NB4 (cell line): ENCODE measurements at regions not wholly inside any gene's neighbourhood (a gene's known extent, or its start where the extent isn't known, plus 50 kb on each side); places are given as distances from the start of the nearest gene placed in this dataset.

Source experiments
- MYC ChIP-seq: IDR thresholded peaks from 2 replicates; pipeline ENCODE4 v1.6.1; 2011; ENCODE audit warnings: low read depth, low read length
- POLR2A ChIP-seq: IDR thresholded peaks from 2 replicates; pipeline ENCODE4 v1.6.1; 2011; ENCODE audit warnings: mild to moderate bottlenecking; ENCODE audit not compliant: insufficient read length; ENCODE audit errors: extremely low read depth
- TF ChIP-seq, protein P1 (sequence below): IDR thresholded peaks from 2 replicates; pipeline ENCODE4 v1.6.1; 2011; ENCODE audit warnings: low read depth, low read length
- TF ChIP-seq, protein P2 (sequence below): IDR thresholded peaks from one replicate; pipeline ENCODE4 v1.5.1; 2012; ENCODE audit warnings: low read depth, low read length

DNA sequence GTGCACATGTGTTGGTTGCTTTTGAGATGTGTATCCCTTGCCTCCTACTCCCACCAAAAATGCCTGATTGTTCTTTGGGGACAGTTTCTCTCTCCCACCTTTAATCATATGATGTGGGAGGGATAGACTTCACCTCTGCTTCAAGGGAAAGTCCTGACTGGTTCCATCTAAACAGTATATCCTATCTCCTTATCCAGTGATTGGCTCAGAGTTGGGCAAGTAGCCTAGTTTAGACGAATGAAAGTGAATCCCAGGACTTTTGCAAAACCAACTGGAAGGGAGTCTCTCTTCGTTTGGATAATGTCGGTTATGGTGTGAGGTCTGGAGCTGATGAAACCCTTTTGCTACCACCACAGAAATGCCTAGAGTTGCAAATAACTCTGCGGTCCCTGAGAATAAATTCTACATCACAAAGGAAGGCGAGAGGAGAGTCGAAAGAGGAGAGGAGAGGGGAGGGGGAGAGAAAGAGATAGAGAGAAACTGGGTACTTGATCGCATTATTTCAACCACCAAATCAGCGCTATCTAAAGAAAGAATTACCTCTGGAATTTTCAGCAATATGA, 77.1 kb upstream of the SALL1 start:
- TF ChIP-seq, protein P1, sequence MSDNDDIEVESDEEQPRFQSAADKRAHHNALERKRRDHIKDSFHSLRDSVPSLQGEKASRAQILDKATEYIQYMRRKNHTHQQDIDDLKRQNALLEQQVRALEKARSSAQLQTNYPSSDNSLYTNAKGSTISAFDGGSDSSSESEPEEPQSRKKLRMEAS: no peak
- TF ChIP-seq, protein P2, sequence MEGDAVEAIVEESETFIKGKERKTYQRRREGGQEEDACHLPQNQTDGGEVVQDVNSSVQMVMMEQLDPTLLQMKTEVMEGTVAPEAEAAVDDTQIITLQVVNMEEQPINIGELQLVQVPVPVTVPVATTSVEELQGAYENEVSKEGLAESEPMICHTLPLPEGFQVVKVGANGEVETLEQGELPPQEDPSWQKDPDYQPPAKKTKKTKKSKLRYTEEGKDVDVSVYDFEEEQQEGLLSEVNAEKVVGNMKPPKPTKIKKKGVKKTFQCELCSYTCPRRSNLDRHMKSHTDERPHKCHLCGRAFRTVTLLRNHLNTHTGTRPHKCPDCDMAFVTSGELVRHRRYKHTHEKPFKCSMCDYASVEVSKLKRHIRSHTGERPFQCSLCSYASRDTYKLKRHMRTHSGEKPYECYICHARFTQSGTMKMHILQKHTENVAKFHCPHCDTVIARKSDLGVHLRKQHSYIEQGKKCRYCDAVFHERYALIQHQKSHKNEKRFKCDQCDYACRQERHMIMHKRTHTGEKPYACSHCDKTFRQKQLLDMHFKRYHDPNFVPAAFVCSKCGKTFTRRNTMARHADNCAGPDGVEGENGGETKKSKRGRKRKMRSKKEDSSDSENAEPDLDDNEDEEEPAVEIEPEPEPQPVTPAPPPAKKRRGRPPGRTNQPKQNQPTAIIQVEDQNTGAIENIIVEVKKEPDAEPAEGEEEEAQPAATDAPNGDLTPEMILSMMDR: no peak
- TF ChIP-seq POLR2A (no peak), MYC (no peak)
